ENCODE measurements at regions not wholly inside any gene's neighbourhood (a gene's known extent, or its start where the extent isn't known, plus 50 kb on each side); places are given as distances from the start of the nearest gene placed in this dataset.

- ChIA-PET RAD21 (ENCODE audit: unreplicated experiment) (no interaction called here), CTCF (no interaction called here), SMC1A (ENCODE audit: uncharacterized antibody, unreplicated experiment) (no interaction called here), POLR2A (no interaction called here)
- Histone ChIP-seq H4K20me1 (ENCODE audit: control insufficient read depth, insufficient read depth) (no peaks in the 10 kb centered on the region), H3K79me2 (ENCODE audit: control insufficient read depth, insufficient read depth, low read length) (no peaks in the 10 kb centered on the region), H3K4me2 (ENCODE audit: control insufficient read depth, insufficient read depth) (no peak overlapping the region), H3K9me3 (replicated peaks; ENCODE audit: control insufficient read depth, insufficient read depth, low read length) (no peaks in the 10 kb centered on the region), H3K27me3 (replicated peaks in 1 of 2; ENCODE audit: control insufficient read depth in 2 of 2, insufficient read depth in 2 of 2, low read length in 1 of 2) (no peaks in the 10 kb centered on the region), H3K36me3 (ENCODE audit: control insufficient read depth in 2 of 2, insufficient read depth in 2 of 2, low read length in 1 of 2) (no peaks in the 10 kb centered on the region), H3K9ac (ENCODE audit: control insufficient read depth, insufficient read depth, low read length) (no peak overlapping the region), H3K4me1 (ENCODE audit: control insufficient read depth, insufficient read depth, low read length) (no peaks in the 10 kb centered on the region), H2AFZ (ENCODE audit: control insufficient read depth, low read depth, low read length) (no peak overlapping the region), H3K4me3 (no peak overlapping the region), H3K27ac (ENCODE audit: control insufficient read depth, insufficient read depth) (no peak overlapping the region)
- intact Hi-C loops (cut with micrococcal nuclease; ENCODE audit: unreplicated experiment): no loop called here
- ATAC-seq (no peak), FAIRE-seq (no peak), DNase-seq (ENCODE audit: low read depth, low spot score) (no peak)
- WGBS (ENCODE audit: insufficient coverage, insufficient replicate concordance, low lambda C conversion rate, missing lambda C conversion rate): 44% methylated on average over 15 of the region's 15 CpGs
- no TSS peak for BruUV-seq (replicated peaks)
- in situ Hi-C loops (cut with MboI): no loop called here
- TF ChIP-seq BCL11A (IDR thresholded peaks at IDR 0.05; ENCODE audit: low read depth, low read length) (no peak), JUND (IDR thresholded peaks at IDR 0.05; ENCODE audit: low read depth, low read length) (no peak), SIN3A (IDR thresholded peaks at IDR 0.05; ENCODE audit: low read depth, low read length) (no peak), TCF3 (IDR thresholded peaks at IDR 0.05; ENCODE audit: borderline replicate concordance, insufficient read depth, low read depth, low read length) (no peak), TCF12 (IDR thresholded peaks at IDR 0.05; ENCODE audit: low read depth, low read length) (no peak), LARP7 (IDR thresholded peaks at IDR 0.05) (no peak), POLR2AphosphoS2 (IDR thresholded peaks at IDR 0.05; ENCODE audit: low read depth, low read length) (no peak), KLF5 (IDR thresholded peaks at IDR 0.05; ENCODE audit: partially characterized antibody) (no peak), NR2F1 (conservative IDR thresholded peaks at IDR 0.05) (no peak)
- TF ChIP-seq, protein P1, sequence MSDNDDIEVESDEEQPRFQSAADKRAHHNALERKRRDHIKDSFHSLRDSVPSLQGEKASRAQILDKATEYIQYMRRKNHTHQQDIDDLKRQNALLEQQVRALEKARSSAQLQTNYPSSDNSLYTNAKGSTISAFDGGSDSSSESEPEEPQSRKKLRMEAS (IDR thresholded peaks at IDR 0.05; ENCODE audit: low read depth, low read length): no peak
Observed at GRCh38 chrX:138073626-138074025, 507.7 kb downstream of the ZIC3 start.

GRCh38 chrX:138082251-138082650, 516.3 kb downstream of the ZIC3 start:
- intact Hi-C loops (cut with micrococcal nuclease; ENCODE audit: unreplicated experiment): no loop called here
- no peak for ATAC-seq
- 0% methylated on average over 2 of the region's 2 CpGs for WGBS (ENCODE audit: insufficient coverage, insufficient replicate concordance, low lambda C conversion rate, missing lambda C conversion rate)
- Histone ChIP-seq H2AFZ (ENCODE audit: control insufficient read depth, low read depth, low read length) (no peak overlapping the region), H3K9ac (ENCODE audit: control insufficient read depth, insufficient read depth, low read length) (no peak overlapping the region), H3K36me3 (ENCODE audit: control insufficient read depth in 2 of 2, insufficient read depth in 2 of 2, low read length in 1 of 2) (no peaks in the 10 kb centered on the region), H3K4me1 (ENCODE audit: control insufficient read depth, insufficient read depth, low read length) (no peaks in the 10 kb centered on the region), H3K27me3 (replicated peaks in 1 of 2; ENCODE audit: control insufficient read depth in 2 of 2, insufficient read depth in 2 of 2, low read length in 1 of 2) (no peaks in the 10 kb centered on the region), H3K4me3 (no peak overlapping the region), H3K4me2 (ENCODE audit: control insufficient read depth, insufficient read depth) (no peak overlapping the region), H4K20me1 (ENCODE audit: control insufficient read depth, insufficient read depth) (no peaks in the 10 kb centered on the region), H3K79me2 (ENCODE audit: control insufficient read depth, insufficient read depth, low read length) (no peaks in the 10 kb centered on the region), H3K27ac (ENCODE audit: control insufficient read depth, insufficient read depth) (no peak overlapping the region), H3K9me3 (replicated peaks; ENCODE audit: control insufficient read depth, insufficient read depth, low read length) (no peaks in the 10 kb centered on the region)
- BruUV-seq (replicated peaks): no TSS peak
- in situ Hi-C loops (cut with MboI): no loop called here
- no peak for DNase-seq (ENCODE audit: low read depth, low spot score)
- SMC1A ChIA-PET (ENCODE audit: uncharacterized antibody, unreplicated experiment): no interaction called here
- CTCF ChIA-PET: no interaction called here
- POLR2A ChIA-PET: no interaction called here
- FAIRE-seq: no peak
- RAD21 ChIA-PET (ENCODE audit: unreplicated experiment): no interaction called here
- TF ChIP-seq ESRRA (IDR thresholded peaks at IDR 0.05; ENCODE audit: low read length) (no peak), ZNF384 (IDR thresholded peaks at IDR 0.05; ENCODE audit: borderline replicate concordance, low read depth, low read length) (no peak), ZBTB33 (IDR thresholded peaks at IDR 0.05) (no peak), ETV6 (conservative IDR thresholded peaks at IDR 0.05 in 1 of 2, IDR thresholded peaks at IDR 0.05 in 1 of 2; ENCODE audit: borderline replicate concordance in 1 of 2, low read depth in 1 of 2) (no peak), CREB1 (IDR thresholded peaks at IDR 0.05; ENCODE audit: low read depth) (no peak)

Data from GM12878 (cell line).